ENCODE measurements at regions not wholly inside any gene's neighbourhood (a gene's known extent, or its start where the extent isn't known, plus 50 kb on each side); places are given as distances from the start of the nearest gene placed in this dataset.

DNA sequence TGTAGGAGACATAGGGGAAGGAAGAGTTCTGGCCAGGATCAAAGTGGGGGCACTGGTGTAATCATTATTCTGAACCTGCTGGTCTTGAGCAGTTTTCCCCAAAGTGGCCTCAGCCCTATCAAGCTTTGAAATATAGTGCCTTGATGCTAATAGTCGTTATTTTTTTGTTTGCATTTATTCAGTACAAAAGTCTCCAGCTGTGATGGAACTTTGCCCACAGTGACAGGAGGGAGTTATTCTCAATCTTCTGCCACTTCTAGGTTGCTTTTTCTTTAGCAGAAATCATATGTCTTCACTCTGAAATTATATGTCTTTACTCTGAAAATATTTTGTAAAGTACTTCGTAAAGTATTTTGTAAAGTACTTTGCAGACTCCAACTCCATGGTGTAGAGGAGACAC lies 93.1 kb downstream of the FAT3 start:
- DNase-seq (ENCODE audit: low read depth): no peak

DNA sequence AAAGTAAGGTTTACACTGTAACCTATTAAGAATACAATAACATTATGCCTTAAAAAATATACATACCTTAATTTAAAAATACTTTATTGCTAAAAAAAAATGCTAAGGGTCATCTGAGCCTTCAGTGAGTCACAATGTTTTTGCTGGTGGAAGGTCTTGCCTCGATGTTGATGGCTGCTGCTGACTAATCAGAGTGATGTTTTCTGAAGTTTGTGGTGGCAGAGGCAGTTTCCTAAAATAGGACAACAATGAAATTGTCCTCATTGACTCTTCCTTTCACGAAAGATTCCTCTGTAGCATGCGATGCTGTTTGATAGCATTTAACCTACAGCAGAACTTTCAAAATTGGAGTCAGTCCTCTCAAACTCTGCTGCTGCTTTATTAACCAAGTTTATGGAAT lies 97.6 kb downstream of the FAT3 start:
- DNase-seq (ENCODE audit: low read depth): peak; percentile 78

DNA sequence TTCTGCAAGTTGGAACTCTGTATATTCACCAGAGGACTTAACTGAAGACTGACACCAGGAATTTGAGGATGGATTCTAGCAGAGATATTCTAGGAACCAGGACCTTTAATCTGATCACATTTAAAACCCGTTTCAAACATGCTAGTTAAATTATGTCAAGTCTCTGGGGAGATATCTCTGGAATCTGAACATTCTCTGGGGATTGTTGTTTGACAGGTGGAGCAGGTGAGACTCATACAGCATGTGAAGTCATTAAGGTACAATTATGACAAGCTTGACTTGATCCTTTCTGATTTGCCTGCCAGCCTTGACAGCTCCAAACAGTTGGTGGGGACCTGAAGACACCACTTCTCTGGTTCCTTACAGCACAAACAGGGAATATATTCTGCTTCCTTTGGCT lies 100.3 kb downstream of the FAT3 start:
- DNase-seq (ENCODE audit: low read depth): no peak

DNA sequence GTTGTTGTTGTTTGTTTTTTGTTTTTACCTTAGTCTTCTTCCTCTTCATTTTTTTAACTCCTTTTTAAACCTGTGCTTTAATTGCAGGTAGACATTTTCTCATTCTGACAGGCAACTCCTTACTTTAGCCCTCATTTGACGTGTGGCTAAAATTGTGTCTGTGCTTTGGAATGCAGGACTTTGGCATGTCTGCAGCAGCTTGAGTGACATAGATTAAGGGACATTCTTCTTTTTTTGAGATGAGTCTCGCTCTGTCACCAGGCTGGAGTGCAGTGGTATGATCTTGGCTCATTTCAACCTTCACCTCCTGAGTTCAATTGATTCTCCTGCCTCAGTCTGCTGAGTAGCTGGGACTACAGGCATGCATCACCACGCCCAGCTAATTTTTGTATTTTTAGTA lies 100.8 kb downstream of the FAT3 start:
- no peak for DNase-seq (ENCODE audit: low read depth)

DNA sequence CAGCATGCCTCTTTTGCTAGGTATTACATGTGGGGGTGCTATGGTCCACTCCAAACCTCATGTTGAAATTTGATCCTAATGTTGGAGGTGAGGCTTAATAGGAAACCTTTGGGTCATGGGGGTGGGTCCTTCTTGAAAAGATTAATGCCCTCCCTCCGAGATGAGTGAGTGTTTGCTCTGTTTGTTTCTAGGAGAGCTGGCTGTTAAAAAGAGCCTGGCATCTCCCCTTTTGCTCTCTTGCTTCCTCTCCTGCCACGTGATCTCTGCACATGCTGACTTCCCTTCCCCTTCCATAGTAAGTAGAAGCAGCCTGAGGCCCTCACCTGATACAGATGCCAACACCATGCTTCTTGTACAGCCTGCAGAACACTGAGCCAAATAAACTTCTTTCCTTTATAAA lies 104.5 kb downstream of the FAT3 start:
- no peak for DNase-seq (ENCODE audit: low read depth)

DNA sequence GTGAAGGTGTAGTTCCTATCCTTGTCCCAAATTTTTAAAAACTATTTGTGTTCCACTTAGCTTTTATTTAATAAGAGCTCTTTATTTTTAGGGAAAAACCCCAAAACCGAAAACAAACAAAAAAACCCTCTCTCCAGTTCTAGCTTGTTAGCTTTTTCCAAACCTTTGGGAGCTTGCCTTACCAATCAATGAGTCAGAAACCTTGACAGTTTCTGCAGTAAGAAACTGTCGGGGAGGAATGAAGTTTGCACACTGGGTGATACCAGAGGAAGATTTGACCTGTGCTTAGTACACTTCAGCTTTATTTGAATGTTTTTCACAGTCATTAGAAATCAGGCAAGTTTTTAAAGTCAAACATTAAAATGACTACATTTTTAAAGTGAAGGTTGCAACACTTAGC lies 105.0 kb downstream of the FAT3 start:
- DNase-seq (ENCODE audit: low read depth): no peak

DNA sequence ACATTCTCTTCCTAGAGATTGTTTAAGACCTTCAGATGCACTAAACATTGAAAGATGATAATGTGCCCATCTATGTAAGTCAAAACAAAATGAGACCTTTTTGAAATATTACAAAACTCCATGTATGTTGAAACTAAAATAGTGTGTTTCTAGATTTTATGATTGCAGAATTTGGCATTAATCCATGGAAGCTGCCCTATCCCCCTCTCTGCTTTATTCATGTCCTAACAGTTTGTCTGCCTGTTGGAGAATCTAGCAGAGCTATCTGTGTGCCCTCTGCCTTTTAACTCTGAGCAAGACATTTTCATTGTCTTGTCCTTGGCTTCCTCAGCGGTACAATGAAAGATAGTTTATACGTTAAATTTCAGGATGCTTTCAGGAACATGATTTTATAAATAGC lies 105.5 kb downstream of the FAT3 start:
- DNase-seq (ENCODE audit: low read depth): no peak

DNA sequence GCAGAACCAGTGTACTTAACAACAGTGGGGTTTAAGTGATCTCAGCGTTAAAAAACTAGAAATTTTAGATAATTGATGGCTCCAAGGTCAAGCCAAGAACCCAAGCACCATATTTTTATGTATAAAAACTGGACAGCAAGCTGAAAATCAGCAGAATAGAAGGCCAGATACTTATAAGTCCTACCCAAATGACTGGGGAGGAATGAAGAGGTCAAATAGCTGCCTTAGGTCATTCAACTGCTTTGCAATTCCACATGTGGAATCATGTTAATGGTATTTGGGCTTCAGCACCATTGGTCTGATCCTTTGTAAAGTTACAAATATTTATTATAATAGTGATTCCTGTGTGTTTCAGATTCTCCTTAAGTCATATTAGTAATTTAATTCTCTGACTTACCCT lies 108.4 kb downstream of the FAT3 start:
- no peak for DNase-seq (ENCODE audit: low read depth)

DNA sequence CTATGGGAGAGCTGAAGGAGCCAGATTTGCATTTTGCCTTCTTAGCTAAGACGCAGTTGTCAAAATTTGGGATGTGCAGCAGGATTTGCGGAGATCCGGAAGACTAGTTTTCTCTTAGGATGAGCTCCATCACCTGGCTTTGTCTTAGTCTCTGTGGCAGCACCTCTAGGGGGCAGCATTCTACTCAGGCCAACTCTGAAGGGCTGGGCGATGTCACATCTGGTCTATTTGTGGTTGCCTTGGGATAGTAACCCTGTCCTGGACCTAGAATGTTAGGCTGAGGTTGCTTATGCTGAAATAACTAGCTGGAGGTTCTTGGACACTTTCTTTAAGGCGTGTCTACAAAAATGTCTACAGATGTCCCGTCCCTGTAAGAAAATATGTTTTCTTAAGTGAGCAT lies 116.2 kb downstream of the FAT3 start:
- DNase-seq (ENCODE audit: low read depth): peak; percentile 45

DNA sequence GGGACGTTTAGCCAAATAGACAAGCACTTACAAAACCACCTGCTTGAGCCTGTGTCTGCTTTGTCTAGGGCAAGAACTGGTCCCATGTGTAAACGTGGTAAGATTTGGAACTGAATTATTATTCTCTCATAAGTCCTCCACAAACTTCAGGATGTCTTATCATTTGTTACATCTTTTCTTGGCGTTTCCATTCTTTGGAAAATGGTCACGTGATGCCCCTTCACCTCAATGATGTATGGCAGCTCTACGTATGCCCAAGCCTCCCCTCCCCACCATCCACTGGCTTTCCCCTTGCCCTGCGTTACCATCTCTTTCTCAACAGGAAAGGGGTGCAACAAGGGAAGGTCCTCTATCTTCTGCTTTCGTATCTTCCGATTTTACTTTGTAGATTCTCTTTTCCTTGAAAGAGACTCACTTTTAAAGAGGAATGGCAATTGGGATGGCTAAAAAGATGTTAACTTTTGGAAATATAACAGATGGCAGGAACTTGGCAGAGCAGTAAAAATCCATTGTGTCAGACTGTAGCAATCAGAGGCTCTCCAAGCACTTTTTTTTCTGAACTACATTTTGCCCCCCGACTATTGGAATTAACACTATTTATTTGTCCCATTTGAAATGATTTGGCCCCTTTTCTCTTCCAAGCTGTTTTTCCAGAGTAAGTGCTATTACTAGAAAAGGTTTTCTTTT lies 117.6 kb downstream of the FAT3 start:
- DNase-seq (ENCODE audit: low read depth): no peak

DNA sequence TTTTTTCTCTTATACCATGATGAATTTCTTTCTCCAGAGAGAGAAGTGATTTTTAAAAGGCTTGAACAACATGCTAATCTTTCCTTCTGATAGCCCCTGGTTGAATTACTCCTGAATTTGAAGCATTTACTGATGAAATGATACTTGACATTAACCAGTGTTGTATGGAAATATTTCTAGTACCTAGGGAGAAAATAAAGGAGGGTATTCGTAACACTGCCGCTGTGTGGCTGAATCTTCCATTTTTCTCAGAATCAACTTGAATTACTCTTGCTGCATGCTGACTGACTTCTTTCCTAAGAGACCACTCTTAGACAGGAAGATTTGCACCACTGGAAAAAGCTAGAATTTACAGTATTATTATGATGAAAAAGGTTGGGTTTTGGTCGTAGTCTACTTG lies 118.3 kb downstream of the FAT3 start:
- DNase-seq (ENCODE audit: low read depth): no peak

DNA sequence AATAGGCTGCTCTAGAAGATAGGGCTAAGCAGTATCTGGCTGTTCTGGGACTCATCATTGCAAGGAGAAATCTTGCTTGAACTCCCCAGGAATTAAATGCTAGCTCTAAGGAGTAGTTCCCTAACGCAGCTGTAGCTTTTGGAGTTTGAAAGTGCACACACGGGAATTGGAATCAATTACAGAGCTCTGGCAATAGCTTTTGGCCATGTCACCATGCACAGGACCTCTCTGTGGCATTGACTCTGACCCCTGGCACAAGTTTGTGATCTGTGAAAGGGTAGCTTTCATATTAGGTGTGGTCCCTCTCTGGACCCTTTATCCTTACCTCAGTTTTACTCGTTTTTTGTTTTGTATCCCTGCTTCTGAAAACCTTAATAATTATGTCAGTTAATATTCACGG lies 121.6 kb downstream of the FAT3 start:
- DNase-seq (ENCODE audit: low read depth): no peak

DNA sequence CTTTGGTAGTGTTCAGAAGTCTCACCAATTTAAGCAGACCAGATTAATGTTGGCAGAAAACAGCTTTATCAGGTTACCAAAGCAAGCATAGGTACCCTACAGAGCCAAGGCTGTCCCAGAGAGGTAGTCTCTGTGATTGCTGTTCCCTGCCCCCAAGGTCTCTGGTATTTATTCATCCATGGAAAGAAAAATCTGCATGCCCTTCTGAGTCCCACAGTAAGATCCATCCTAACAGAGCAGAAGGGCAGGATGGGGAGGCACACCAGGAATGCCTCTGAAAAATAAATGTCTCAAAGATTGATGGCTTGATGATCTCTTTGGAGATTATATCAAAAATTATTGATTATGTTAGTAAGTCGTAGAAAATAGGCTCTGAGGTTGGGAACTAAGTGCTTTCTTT lies 122.8 kb downstream of the FAT3 start:
- DNase-seq (ENCODE audit: low read depth): no peak

DNA sequence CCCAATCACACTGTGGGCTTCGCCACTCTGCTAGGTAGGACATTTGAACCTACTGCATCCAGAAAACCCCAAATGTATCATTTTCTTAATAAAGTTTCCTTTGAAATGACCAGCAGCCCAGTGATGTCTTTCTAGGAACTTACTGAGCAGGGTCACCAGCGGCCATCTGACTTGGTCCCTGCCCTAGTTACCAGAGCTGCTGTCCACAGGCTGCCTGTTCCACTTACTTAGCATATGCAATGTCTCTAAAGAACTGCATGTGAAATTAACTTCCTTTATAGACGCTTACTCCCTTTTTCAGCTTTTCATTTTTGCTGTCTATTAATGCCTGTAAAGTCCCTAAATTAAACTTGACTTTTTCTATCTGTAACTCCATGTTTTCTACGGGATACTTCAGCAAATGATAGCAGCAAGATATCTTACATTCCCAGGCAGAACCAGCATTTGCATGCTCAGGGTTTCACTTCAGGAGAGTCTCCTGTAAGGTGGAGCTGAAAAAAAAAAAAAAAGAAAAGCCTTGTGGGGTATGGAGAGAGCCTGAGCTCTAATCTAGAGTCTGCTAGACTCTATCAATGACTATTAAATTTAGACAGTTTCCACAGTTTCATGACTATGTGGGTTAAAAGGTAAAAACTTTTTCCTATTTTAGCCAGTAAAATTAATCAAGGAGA lies 125.0 kb downstream of the FAT3 start:
- no peak for DNase-seq (ENCODE audit: low read depth)

DNA sequence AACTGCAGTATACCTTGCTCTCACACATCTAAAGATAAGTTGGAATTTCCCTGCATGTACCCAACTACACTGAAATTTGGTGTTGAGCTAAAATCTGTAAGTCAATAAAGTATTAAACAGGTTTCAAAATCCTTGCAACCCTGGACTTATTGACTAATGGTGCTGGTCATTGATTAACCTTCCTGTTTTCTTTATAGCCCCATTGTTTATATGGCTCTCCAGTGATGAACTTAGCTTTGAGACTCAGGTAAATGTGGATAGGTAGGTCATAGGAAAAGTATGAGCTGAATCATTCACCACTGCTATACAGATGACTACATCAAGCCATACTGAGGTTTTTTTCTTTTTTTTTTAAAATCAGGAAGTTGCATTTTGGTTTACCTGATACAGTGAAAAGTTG lies 132.7 kb downstream of the FAT3 start:
- no peak for DNase-seq (ENCODE audit: low read depth)

DNA sequence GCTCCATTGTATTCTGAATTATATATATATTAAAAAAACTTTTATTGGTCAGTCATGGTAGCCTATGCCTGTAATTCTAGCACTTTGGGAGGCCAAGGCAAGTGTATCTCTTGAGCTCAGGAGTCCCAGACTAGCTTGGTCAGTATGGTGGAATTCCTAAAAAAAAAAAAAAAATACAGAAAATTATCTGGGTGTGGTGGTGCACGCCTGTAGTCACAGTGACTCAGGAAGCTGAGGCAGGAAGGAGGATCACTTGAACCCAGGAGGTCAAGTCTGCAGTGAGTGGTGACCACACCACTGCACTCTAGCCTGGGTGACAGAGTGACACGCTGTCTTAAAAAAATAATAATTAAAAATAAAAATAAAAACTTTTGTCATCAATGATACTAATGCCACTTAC lies 133.2 kb downstream of the FAT3 start:
- DNase-seq (ENCODE audit: low read depth): no peak

DNA sequence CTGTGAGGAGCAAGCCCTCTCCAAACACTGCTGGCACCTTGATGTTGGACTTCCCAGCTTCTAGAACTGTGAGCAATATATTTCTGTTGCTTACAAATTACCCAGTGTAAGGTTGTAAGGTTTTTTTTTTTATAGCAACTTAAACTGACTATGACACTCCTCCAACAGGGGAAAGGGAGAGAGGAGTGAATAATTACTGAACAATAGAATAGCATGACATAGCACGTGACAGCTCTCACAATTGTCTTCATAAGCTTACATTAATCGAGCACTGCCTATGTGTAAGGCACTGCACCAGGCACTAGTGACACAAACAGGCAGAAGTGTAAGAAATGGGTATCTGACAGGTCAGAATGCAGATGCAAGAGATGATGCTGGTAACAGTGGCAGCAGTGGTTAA lies 136.9 kb downstream of the FAT3 start:
- no peak for DNase-seq (ENCODE audit: low read depth)

DNA sequence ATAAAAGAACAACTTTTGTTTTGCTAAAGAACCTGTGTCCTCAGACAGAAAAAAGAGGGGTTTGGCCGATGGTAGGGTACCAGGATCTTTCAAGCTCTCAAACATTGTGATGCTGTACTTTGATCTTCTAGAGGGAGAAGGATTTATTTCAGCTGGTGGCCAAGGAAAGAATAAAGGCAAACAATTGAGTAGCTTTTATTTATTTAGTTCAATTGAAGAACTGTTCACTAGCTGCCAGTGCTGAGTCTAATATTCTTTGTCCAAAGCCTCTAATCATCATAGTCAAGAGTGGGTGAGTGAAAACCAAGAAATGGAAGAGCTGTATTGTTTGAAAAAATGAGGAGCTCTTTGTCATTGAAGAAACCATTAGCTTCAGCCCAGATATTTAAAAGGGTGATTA lies 138.4 kb downstream of the FAT3 start:
- no peak for DNase-seq (ENCODE audit: low read depth)

DNA sequence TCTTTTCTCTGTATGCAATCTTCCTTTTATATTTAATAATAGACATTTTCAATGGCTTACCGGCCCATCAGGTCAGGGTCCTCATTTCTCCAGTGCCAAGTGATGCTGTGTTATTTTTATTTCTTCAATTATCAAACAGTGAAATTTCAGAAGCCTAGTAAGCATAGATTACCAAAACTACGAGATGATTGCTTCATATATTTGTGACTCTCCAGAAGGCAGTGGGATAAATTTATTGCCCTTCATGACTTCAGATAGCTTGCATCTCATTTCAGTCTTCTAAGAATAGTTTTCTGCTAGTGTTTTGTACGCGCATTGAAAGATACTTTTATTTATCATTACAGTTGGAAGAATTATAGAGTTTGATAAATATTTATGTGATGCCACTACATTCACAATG lies 139.6 kb downstream of the FAT3 start:
- DNase-seq (ENCODE audit: low read depth): no peak

DNA sequence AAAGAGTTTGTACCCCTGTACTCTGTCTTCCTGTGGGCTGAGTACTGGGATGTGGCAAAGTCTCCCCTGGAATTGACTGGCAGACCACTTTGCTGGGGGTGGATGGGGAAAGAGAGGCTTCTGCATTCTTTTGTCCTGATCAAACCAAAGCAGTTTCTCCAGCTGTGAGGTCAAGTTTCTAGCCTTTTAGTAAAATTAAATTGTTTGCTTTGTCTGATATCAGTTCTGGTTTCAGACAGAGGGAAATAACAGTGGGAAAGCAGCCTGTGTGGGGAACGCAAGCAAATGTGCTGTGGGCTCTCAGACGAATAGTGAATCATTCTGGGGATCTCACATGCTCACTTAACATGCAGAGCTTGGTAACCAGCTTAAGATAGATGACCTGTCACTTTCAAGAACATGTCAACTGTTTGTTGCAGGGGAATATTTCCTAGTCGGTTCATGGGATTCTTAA lies 151.6 kb downstream of the FAT3 start:
- peak; percentile 81 for DNase-seq (ENCODE audit: low read depth)

DNA sequence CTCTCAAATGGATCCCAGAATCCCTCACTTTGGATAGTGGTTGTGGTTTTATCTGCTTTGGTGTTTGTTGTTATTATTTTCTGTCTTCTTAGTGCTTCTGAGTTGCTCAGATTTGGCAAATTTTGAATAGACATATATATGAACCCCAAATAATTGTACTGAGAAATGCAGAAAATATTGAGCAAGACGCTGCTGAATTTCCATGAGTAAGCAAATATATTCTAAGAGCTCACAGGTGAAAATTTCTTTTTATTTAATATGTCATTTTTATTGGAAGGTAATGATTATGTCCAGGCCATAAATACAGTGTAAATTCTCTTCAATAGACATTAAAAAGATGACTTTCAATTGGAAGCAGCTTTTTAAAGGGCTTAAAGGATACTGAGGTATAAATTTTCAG lies 152.1 kb downstream of the FAT3 start:
- no peak for DNase-seq (ENCODE audit: low read depth)

DNA sequence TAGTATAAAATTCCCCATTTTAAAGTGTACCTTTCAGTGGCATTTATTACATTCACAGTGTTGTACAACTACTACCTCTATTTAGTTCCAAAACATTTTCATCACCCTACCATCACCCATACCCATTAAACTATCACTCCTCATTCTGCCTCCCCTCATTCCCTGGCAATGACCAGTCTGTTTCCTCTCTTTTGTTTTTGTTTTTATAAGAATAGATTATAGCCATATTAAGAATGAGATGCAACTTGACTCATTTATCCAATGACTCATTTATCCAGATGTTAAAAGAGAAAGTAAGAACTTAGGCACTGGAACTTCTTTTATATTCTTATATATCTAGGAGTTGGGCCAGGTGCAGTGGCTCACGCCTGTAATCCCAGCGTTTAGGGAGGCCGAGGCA lies 156.3 kb downstream of the FAT3 start:
- DNase-seq (ENCODE audit: low read depth): peak; percentile 44

DNA sequence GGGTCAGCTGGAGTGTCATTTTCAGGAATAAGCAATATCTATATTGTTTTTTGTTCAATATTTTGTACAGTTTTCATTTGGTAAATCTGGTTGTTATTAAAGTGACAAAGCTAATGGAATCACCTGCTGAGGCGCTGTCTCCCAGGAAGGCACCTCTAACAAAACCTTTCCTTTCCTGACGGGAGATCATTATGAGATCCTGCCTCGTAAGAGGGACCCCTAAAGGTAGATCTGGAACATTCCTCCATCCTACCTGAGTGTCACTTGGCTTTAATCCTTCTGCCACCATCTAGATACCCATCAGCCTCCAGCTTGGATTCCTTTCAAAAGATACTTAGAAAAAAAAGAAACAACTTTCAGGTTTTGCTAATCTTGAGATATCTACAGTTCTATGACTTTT lies 157.7 kb downstream of the FAT3 start:
- no peak for DNase-seq (ENCODE audit: low read depth)

Measured in myocyte (in vitro differentiated cells).